ENCODE measurements at regions not wholly inside any gene's neighbourhood (a gene's known extent, or its start where the extent isn't known, plus 50 kb on each side); places are given as distances from the start of the nearest gene placed in this dataset.

GRCh38 chr13:111394211-111394922 is 73.9 kb downstream of the TEX29 start:
- no peaks in the 10 kb centered on the region for H3K27me3 ChIP-seq
- H3K4me3 ChIP-seq = no peak overlapping the region
- H3K27ac ChIP-seq = no peak overlapping the region
- H3K36me3 ChIP-seq = no peaks in the 10 kb centered on the region
- no peak for DNase-seq
- TF ChIP-seq POLR2AphosphoS5 (IDR thresholded peaks at IDR 0.05) = no peak
- TF ChIP-seq CTCF (IDR thresholded peaks at IDR 0.05) = no peak
- TF ChIP-seq POLR2A (IDR thresholded peaks at IDR 0.05) = no peak
- TF ChIP-seq EP300 (IDR thresholded peaks at IDR 0.05) = no peak
- no peaks in the 10 kb centered on the region for H3K4me1 ChIP-seq
- no peaks in the 10 kb centered on the region for H3K9me3 ChIP-seq
- WGBS, 2 donors = 88% methylated on average over 14 of the region's 14 CpGs
- intact Hi-C loops (cut with DNase I) = no loop called here

GRCh38 chr13:111395511-111396393 is 75.3 kb downstream of the TEX29 start:
- TF ChIP-seq EP300 (IDR thresholded peaks at IDR 0.05) (no peak), POLR2A (IDR thresholded peaks at IDR 0.05) (no peak), CTCF (IDR thresholded peaks at IDR 0.05) (no peak), POLR2AphosphoS5 (IDR thresholded peaks at IDR 0.05) (no peak)
- WGBS, 2 donors = 89 to 95% methylated on average over 9 of the region's 9 CpGs
- DNase-seq = no peak

GRCh38 chr13:111396457-111396856 is 76.0 kb downstream of the TEX29 start:
- WGBS, 2 donors = 67 to 91% methylated on average over 12 of the region's 12 CpGs
- no peaks in the 10 kb centered on the region for H3K4me1 ChIP-seq
- H3K27me3 ChIP-seq = no peaks in the 10 kb centered on the region
- H3K9me3 ChIP-seq = no peaks in the 10 kb centered on the region
- no peak for DNase-seq
- H3K27ac ChIP-seq = no peak overlapping the region
- intact Hi-C loops (cut with DNase I) = no loop called here
- H3K36me3 ChIP-seq = no peaks in the 10 kb centered on the region
- no peak for TF ChIP-seq POLR2AphosphoS5 (IDR thresholded peaks at IDR 0.05)
- TF ChIP-seq EP300 (IDR thresholded peaks at IDR 0.05) = no peak
- no peak for TF ChIP-seq POLR2A (IDR thresholded peaks at IDR 0.05)
- TF ChIP-seq CTCF (IDR thresholded peaks at IDR 0.05) = no peak
- no peak overlapping the region for H3K4me3 ChIP-seq

More at GRCh38 chr13:111395511-111396393, 75.3 kb downstream of the TEX29 start:
- Histone ChIP-seq H3K4me3 (no peak overlapping the region), H3K36me3 (no peaks in the 10 kb centered on the region), H3K27ac (no peak overlapping the region), H3K27me3 (no peaks in the 10 kb centered on the region), H3K9me3 (no peaks in the 10 kb centered on the region), H3K4me1 (no peaks in the 10 kb centered on the region)
- intact Hi-C loops (cut with DNase I) = no loop called here

- DNase-seq = no peak
- H3K9me3 ChIP-seq = no peaks in the 10 kb centered on the region
- no peaks in the 10 kb centered on the region for H3K36me3 ChIP-seq
- no peaks in the 10 kb centered on the region for H3K27me3 ChIP-seq
- no peak overlapping the region for H3K4me3 ChIP-seq
- TF ChIP-seq EP300 (IDR thresholded peaks at IDR 0.05) (no peak), POLR2A (IDR thresholded peaks at IDR 0.05) (no peak), CTCF (IDR thresholded peaks at IDR 0.05) (no peak), POLR2AphosphoS5 (IDR thresholded peaks at IDR 0.05) (no peak)
- no peak overlapping the region for H3K27ac ChIP-seq
- no peaks in the 10 kb centered on the region for H3K4me1 ChIP-seq
- 92 to 93% methylated on average over 25 of the region's 25 CpGs for WGBS, 2 donors
- intact Hi-C loops (cut with DNase I) = no loop called here
These were observed 76.9 kb downstream of the TEX29 start for GRCh38 chr13:111397202-111397880.

Measured in sigmoid colon (tissue), 6 donors.